Astrocyte (in vitro differentiated cells and primary cell): ENCODE measurements at regions not wholly inside any gene's neighbourhood (a gene's known extent, or its start where the extent isn't known, plus 50 kb on each side); places are given as distances from the start of the nearest gene placed in this dataset.

Experiments
- CTCF ChIP-seq: IDR thresholded peaks from 2 replicates; pipeline ENCODE4 v1.5.1; 2011; ENCODE audit warnings: low read depth, mild to moderate bottlenecking, inconsistent platforms, low read length, moderate library complexity; ENCODE audit not compliant: insufficient read depth
- EZH2 ChIP-seq: IDR thresholded peaks from 2 replicates; pipeline ENCODE4 v1.6.1; 2012; ENCODE audit warnings: mild to moderate bottlenecking, low read length, inconsistent platforms; ENCODE audit not compliant: insufficient read depth

GRCh38 chr13:79781829-79782540, 301.0 kb downstream of the NDFIP2 start:
- TF ChIP-seq CTCF: no peak
- no peak for TF ChIP-seq EZH2
